GM12865 (cell line): ENCODE measurements at regions not wholly inside any gene's neighbourhood (a gene's known extent, or its start where the extent isn't known, plus 50 kb on each side); places are given as distances from the start of the nearest gene placed in this dataset.

ENCODE experiments used
- DNase-seq: peaks from one replicate; pipeline ENCODE4 v3.0.0; 2010; ENCODE audit warnings: low read depth
- H3K4me3 ChIP-seq: 2 replicates; pipeline ENCODE4 v1.5.1; 2011; ENCODE audit warnings: mild to moderate bottlenecking, low read depth, low read length, control low read depth
- CTCF ChIP-seq: IDR thresholded peaks from 2 replicates; pipeline ENCODE4 v1.5.1; 2011; ENCODE audit warnings: low read length, control low read depth, low read depth, inconsistent platforms; ENCODE audit not compliant: insufficient read depth; ENCODE audit errors: missing control alignments

GRCh38 chr18:44036501-44036900, 644.2 kb upstream of the SETBP1 start:
- DNase-seq: no peak
- no peak for TF ChIP-seq CTCF

GRCh38 chr18:44039216-44039615, 641.5 kb upstream of the SETBP1 start:
- no peak for TF ChIP-seq CTCF
- DNase-seq: no peak
- no peak overlapping the region for H3K4me3 ChIP-seq

More at GRCh38 chr18:44036501-44036900, 644.2 kb upstream of the SETBP1 start:
- H3K4me3 ChIP-seq: no peak overlapping the region

GRCh38 chr18:44039826-44040225, 640.9 kb upstream of the SETBP1 start:
- no peak for DNase-seq
- no peak for TF ChIP-seq CTCF
- no peak overlapping the region for H3K4me3 ChIP-seq

- DNase-seq: no peak
- no peak overlapping the region for H3K4me3 ChIP-seq
- TF ChIP-seq CTCF: no peak
Observed at GRCh38 chr18:44041553-44041952, 639.1 kb upstream of the SETBP1 start.

GRCh38 chr18:44041961-44042360, 638.7 kb upstream of the SETBP1 start:
- no peak for DNase-seq
- H3K4me3 ChIP-seq: no peak overlapping the region
- no peak for TF ChIP-seq CTCF

GRCh38 chr18:44046376-44046975, 634.2 kb upstream of the SETBP1 start:
- DNase-seq: no peak
- TF ChIP-seq CTCF: no peak
- no peak overlapping the region for H3K4me3 ChIP-seq

GRCh38 chr18:44047585-44047984, 633.1 kb upstream of the SETBP1 start:
- no peak for DNase-seq
- TF ChIP-seq CTCF: no peak
- no peak overlapping the region for H3K4me3 ChIP-seq
